ENCODE measurements at regions not wholly inside any gene's neighbourhood (a gene's known extent, or its start where the extent isn't known, plus 50 kb on each side); places are given as distances from the start of the nearest gene placed in this dataset.
A peak's percentile ranks its signal among the peaks of the same experiment; 100 is the strongest.

DNA sequence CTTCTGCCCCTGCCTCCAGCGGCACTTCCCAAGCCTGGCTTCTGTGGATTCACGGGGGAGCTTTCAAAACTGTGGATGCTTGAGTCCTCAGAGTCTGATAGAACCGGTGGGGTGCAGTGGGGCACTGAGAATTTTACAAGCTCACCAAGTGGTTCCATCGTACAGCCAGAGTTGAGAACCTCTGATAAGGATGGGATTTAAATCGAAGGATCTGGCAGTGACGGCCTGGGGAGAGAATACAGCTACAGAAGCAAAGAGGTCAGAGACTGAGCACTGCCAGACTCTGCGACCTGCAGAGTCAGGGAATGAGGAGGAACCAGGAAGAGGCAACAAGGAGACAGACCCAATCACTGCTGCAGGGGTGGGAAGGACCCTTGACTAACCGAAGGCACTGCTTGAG lies 124.6 kb upstream of the BOD1 start:
- ATAC-seq (replicated peaks in 1 of 4) (no peak), DNase-seq (no peak)
- no peaks in the 10 kb centered on the region for H3K9me3 ChIP-seq
- H3K4me3 ChIP-seq (ENCODE audit: control insufficient read depth in 1 of 2, extremely low read depth in 1 of 2, low read length in 1 of 2) = no peak overlapping the region
- no peak overlapping the region for H3K4me3 Mint-ChIP-seq
- ChIA-PET POLR2A (no interaction called here), CTCF (interaction anchor here in 1 of 2 donors (0.6 kb wide), 1 partner anchor 139 kb away, joined by 3 read pairs; no protein-coding TSS in a partner anchor)
- H3K36me3 Mint-ChIP-seq = no peaks in the 10 kb centered on the region
- H3K4me1 Mint-ChIP-seq = peaks cover 0 to 6% (median 2%) of the 10 kb centered on the region in 3 donors
- peaks cover 0 to 6% of the 10 kb centered on the region in 2 donors for H3K27me3 Mint-ChIP-seq
- H3K36me3 ChIP-seq (ENCODE audit: control insufficient read depth in 2 of 2, extremely low read depth in 1 of 2, insufficient read depth in 1 of 2, low read length in 1 of 2) = no peaks in the 10 kb centered on the region
- WGBS (ENCODE audit: insufficient coverage) = 70% methylated on average over 7 of the region's 8 CpGs
- no peak overlapping the region for H3K27ac Mint-ChIP-seq
- H3K27me3 ChIP-seq (replicated peaks in 1 of 2; ENCODE audit: control insufficient read depth in 2 of 2, extremely low read depth in 1 of 2, insufficient read depth in 2 of 2, low read length in 1 of 2) = peaks cover 0 to 23% of the 10 kb centered on the region in 2 experiments
- no peaks in the 10 kb centered on the region for H3K9me3 Mint-ChIP-seq
- H3K4me1 ChIP-seq (ENCODE audit: control insufficient read depth in 1 of 2, extremely low read depth in 1 of 2, insufficient read depth in 2 of 2, low read length in 2 of 2) = no peaks in the 10 kb centered on the region
- no peak overlapping the region for H3K27ac ChIP-seq (ENCODE audit: low read length)

DNA sequence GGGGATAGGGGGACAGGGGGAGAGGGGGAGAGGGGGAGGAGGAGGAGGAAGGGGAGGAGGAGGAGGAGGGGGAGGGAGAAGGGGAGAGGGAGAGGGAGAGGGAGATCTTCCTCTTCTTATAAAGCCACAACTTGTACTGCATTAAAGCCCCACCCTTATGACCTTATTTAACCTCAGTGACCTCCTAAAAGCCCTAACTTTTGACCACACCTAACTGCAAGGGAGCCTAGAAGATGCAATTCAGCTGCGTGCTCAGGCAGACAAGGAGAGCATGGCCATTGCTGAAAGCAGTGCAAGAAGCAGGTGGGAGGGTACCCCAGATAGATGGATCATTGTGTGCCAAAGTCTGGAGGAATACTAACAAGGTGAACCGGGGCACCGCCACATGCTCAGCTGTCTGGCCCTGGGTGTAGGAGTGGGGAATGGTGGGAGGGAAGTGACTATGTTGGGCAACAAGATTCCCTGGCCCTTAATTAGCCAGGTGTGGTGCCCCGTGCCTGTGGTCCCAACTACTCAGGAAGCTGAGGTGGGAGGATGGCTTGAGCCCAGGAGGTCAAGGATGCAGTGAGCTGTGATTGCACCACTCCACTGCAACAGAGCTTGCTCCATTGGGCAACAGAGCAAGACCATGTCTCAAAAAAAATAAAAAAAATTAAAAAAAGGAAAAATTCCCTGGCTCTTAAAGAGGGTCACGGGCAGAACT lies 125.4 kb upstream of the BOD1 start:
- CTCF ChIA-PET = no interaction called here
- Histone ChIP-seq H3K9me3 (no peaks in the 10 kb centered on the region), H3K4me3 (ENCODE audit: control insufficient read depth in 1 of 2, extremely low read depth in 1 of 2, low read length in 1 of 2) (no peak overlapping the region), H3K36me3 (ENCODE audit: control insufficient read depth in 2 of 2, extremely low read depth in 1 of 2, insufficient read depth in 1 of 2, low read length in 1 of 2) (no peaks in the 10 kb centered on the region), H3K27ac (ENCODE audit: low read length) (no peak overlapping the region), H3K4me1 (ENCODE audit: control insufficient read depth in 1 of 2, extremely low read depth in 1 of 2, insufficient read depth in 2 of 2, low read length in 2 of 2) (no peaks in the 10 kb centered on the region), H3K27me3 (replicated peaks in 1 of 2; ENCODE audit: control insufficient read depth in 2 of 2, extremely low read depth in 1 of 2, insufficient read depth in 2 of 2, low read length in 1 of 2) (peaks cover 0 to 22% of the 10 kb centered on the region in 2 experiments)
- H3K27me3 Mint-ChIP-seq = peaks cover 0 to 6% of the 10 kb centered on the region in 2 donors
- H3K9me3 Mint-ChIP-seq = no peaks in the 10 kb centered on the region
- POLR2A ChIA-PET = no interaction called here
- whole genome bisulfite sequencing (ENCODE audit: insufficient coverage) = 90% methylated on average over 3 of the region's 5 CpGs
- peaks cover 0 to 6% (median 2%) of the 10 kb centered on the region in 3 donors for H3K4me1 Mint-ChIP-seq
- no peak overlapping the region for H3K4me3 Mint-ChIP-seq
- no peaks in the 10 kb centered on the region for H3K36me3 Mint-ChIP-seq
- no peak for ATAC-seq (replicated peaks in 1 of 4)
- DNase-seq = no peak
- no peak overlapping the region for H3K27ac Mint-ChIP-seq

DNA sequence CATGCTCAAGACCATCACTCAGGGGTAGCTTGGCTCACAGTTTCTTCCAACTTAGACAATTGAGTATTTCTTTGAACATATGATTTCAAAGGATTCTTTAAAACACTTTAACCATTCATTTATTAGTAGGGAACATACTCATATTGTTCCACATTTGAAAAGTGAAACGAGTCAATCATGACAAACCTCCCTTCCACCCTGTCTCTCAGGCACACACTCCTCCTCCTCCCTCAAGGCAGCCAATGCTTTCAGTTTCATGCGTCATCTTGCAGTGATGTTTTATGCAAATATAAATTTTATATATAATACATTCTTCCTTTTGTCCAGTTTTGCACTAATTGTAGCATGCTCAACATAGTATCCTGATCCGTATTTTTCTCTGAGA lies 126.0 kb upstream of the BOD1 start:
- ChIA-PET CTCF (no interaction called here), POLR2A (no interaction called here)
- Mint-ChIP-seq H3K36me3 (no peaks in the 10 kb centered on the region), H3K27me3 (peaks cover 0 to 6% of the 10 kb centered on the region in 2 donors), H3K4me1 (peaks cover 0 to 2% (median 2%) of the 10 kb centered on the region in 3 donors), H3K27ac (no peak overlapping the region), H3K4me3 (no peak overlapping the region), H3K9me3 (no peaks in the 10 kb centered on the region)
- Histone ChIP-seq H3K4me1 (ENCODE audit: control insufficient read depth in 1 of 2, extremely low read depth in 1 of 2, insufficient read depth in 2 of 2, low read length in 2 of 2) (no peaks in the 10 kb centered on the region), H3K27ac (ENCODE audit: low read length) (no peak overlapping the region), H3K36me3 (ENCODE audit: control insufficient read depth in 2 of 2, extremely low read depth in 1 of 2, insufficient read depth in 1 of 2, low read length in 1 of 2) (no peaks in the 10 kb centered on the region), H3K27me3 (replicated peaks in 1 of 2; ENCODE audit: control insufficient read depth in 2 of 2, extremely low read depth in 1 of 2, insufficient read depth in 2 of 2, low read length in 1 of 2) (peaks cover 0 to 19% of the 10 kb centered on the region in 2 experiments), H3K9me3 (no peaks in the 10 kb centered on the region), H3K4me3 (ENCODE audit: control insufficient read depth in 1 of 2, extremely low read depth in 1 of 2, low read length in 1 of 2) (no peak overlapping the region)
- DNase-seq = no peak
- ATAC-seq (replicated peaks in 1 of 4) = no peak
- no CpG with 5 or more reads among the region's 3 CpGs for WGBS (ENCODE audit: insufficient coverage)

DNA sequence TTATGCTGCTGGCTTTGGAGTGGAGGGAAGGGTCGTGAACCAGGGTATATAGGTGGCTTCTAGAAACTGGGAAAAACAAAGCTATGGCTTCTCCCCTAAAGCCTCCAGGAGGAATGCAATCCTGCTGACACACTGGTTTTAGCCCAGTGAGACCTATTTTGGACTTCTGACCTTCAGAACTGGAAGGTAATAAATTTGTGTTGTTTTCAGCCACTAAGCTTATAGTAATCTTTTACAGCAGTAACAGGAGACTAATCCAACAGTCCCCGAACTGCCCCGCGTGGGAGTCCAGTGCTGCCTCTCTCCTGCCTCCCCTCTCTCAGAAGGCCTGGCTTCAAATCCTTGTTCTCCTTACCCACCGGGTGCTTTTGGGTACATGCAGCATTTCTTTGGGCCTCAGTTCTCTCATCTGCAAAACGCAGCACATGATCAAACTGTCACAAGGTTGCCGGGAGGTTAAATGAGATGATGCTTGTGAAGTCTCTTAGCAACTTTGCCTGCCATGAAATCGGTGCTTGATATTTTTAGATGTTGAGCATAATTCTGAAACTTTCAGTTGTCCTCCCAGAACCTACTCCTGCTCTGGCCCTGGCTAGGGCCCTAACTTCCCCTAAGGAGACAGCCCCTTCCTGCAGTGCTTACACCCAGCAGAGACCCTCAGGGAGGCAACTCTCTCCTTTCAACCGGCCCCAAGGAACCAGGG lies 127.3 kb upstream of the BOD1 start:
- Mint-ChIP-seq H3K27me3 (peaks cover 0 to 6% of the 10 kb centered on the region in 2 donors), H3K4me1 (peaks cover 0 to 2% (median 0%) of the 10 kb centered on the region in 3 donors), H3K4me3 (no peak overlapping the region), H3K9me3 (no peaks in the 10 kb centered on the region), H3K27ac (no peak overlapping the region), H3K36me3 (no peaks in the 10 kb centered on the region)
- H3K4me1 ChIP-seq (ENCODE audit: control insufficient read depth in 1 of 2, extremely low read depth in 1 of 2, insufficient read depth in 2 of 2, low read length in 2 of 2) = no peaks in the 10 kb centered on the region
- H3K36me3 ChIP-seq (ENCODE audit: control insufficient read depth in 2 of 2, extremely low read depth in 1 of 2, insufficient read depth in 1 of 2, low read length in 1 of 2) = no peaks in the 10 kb centered on the region
- H3K27ac ChIP-seq (ENCODE audit: low read length) = no peak overlapping the region
- ChIA-PET CTCF (no interaction called here), POLR2A (no interaction called here)
- H3K27me3 ChIP-seq (replicated peaks in 1 of 2; ENCODE audit: control insufficient read depth in 2 of 2, extremely low read depth in 1 of 2, insufficient read depth in 2 of 2, low read length in 1 of 2) = peaks cover 0 to 10% of the 10 kb centered on the region in 2 experiments
- no peak overlapping the region for H3K4me3 ChIP-seq (ENCODE audit: control insufficient read depth in 1 of 2, extremely low read depth in 1 of 2, low read length in 1 of 2)
- no peak for DNase-seq
- H3K9me3 ChIP-seq = no peaks in the 10 kb centered on the region
- 93% methylated on average over 3 of the region's 9 CpGs for WGBS (ENCODE audit: insufficient coverage)
- no peak for ATAC-seq (replicated peaks in 1 of 4)

DNA sequence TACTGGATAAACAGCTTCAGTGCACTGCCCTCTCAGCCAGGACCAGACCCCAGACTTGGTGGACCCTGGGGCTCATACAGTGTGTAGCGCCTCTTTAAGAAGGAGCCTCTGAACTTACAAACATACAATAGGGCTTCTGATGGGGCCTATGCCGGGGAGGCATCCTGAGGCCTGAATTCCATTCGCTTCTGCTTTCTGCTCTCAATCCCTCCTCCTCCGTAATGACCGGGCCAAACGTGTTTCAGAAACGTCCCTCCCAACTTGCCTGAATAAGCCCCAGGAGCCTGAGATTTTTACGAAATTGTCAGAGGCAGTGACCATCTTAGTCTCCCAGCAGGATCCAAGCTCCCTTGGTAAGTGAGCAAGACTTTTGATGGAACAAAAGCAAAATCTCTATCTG lies 128.1 kb upstream of the BOD1 start:
- POLR2A ChIA-PET = no interaction called here
- Histone ChIP-seq H3K36me3 (ENCODE audit: control insufficient read depth in 2 of 2, extremely low read depth in 1 of 2, insufficient read depth in 1 of 2, low read length in 1 of 2) (no peaks in the 10 kb centered on the region), H3K4me1 (ENCODE audit: control insufficient read depth in 1 of 2, extremely low read depth in 1 of 2, insufficient read depth in 2 of 2, low read length in 2 of 2) (no peaks in the 10 kb centered on the region), H3K27me3 (replicated peaks in 1 of 2; ENCODE audit: control insufficient read depth in 2 of 2, extremely low read depth in 1 of 2, insufficient read depth in 2 of 2, low read length in 1 of 2) (peaks cover 0 to 7% of the 10 kb centered on the region in 2 experiments), H3K4me3 (ENCODE audit: control insufficient read depth in 1 of 2, extremely low read depth in 1 of 2, low read length in 1 of 2) (no peak overlapping the region), H3K27ac (ENCODE audit: low read length) (no peak overlapping the region), H3K9me3 (no peaks in the 10 kb centered on the region)
- 83% methylated on average over 4 of the region's 8 CpGs for WGBS (ENCODE audit: insufficient coverage)
- Mint-ChIP-seq H3K4me3 (no peak overlapping the region), H3K27ac (no peak overlapping the region), H3K9me3 (no peaks in the 10 kb centered on the region), H3K4me1 (peaks cover 0 to 2% (median 0%) of the 10 kb centered on the region in 3 donors), H3K27me3 (peaks cover 0 to 3% of the 10 kb centered on the region in 2 donors), H3K36me3 (no peaks in the 10 kb centered on the region)
- CTCF ChIA-PET = no interaction called here
- ATAC-seq (replicated peaks in 1 of 4) (no peak), DNase-seq (no peak)

DNA sequence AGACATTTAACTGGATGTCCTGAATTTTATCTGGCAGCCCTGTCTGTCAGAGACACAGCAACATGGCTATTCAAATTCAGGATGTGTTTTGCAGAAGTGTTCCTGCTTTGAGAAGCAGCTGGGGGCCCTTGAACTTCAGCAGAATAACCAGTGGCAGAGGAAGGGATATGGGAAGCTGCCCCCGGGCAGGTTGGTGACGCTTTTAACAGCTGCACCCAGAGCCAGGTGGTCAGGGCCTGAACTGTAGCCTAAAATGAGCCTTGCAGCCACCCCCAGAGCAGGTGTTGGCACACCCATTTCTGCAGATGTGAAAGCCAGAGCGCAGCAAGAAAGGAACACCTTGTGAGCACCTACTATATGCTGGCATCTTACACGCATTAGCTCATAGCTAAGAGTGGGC lies 128.7 kb upstream of the BOD1 start:
- Mint-ChIP-seq H3K27ac (no peak overlapping the region), H3K36me3 (no peaks in the 10 kb centered on the region), H3K4me3 (no peak overlapping the region), H3K27me3 (no peaks in the 10 kb centered on the region), H3K4me1 (peaks cover 0 to 2% (median 0%) of the 10 kb centered on the region in 3 donors), H3K9me3 (no peaks in the 10 kb centered on the region)
- H3K27ac ChIP-seq (ENCODE audit: low read length) = no peak overlapping the region
- CTCF ChIA-PET = no interaction called here
- peaks cover 0 to 4% of the 10 kb centered on the region in 2 experiments for H3K27me3 ChIP-seq (replicated peaks in 1 of 2; ENCODE audit: control insufficient read depth in 2 of 2, extremely low read depth in 1 of 2, insufficient read depth in 2 of 2, low read length in 1 of 2)
- no peaks in the 10 kb centered on the region for H3K36me3 ChIP-seq (ENCODE audit: control insufficient read depth in 2 of 2, extremely low read depth in 1 of 2, insufficient read depth in 1 of 2, low read length in 1 of 2)
- no peak for ATAC-seq (replicated peaks in 1 of 4)
- POLR2A ChIA-PET = no interaction called here
- WGBS (ENCODE audit: insufficient coverage) = 6% methylated on average over 2 of the region's 4 CpGs
- no peaks in the 10 kb centered on the region for H3K9me3 ChIP-seq
- H3K4me3 ChIP-seq (ENCODE audit: control insufficient read depth in 1 of 2, extremely low read depth in 1 of 2, low read length in 1 of 2) = no peak overlapping the region
- peak in 2 of 35 experiments; percentile 1 to 35 for DNase-seq
- H3K4me1 ChIP-seq (ENCODE audit: control insufficient read depth in 1 of 2, extremely low read depth in 1 of 2, insufficient read depth in 2 of 2, low read length in 2 of 2) = no peaks in the 10 kb centered on the region

All from T-cell (primary cell).